K562 (cell line): ENCODE measurements at regions not wholly inside any gene's neighbourhood (a gene's known extent, or its start where the extent isn't known, plus 50 kb on each side); places are given as distances from the start of the nearest gene placed in this dataset.

Source experiments
- ATAC-seq: fragments of 200-7000 bp; cut with Tn5 transposase; 3 replicates; pipeline ENCODE4 v1.9.1; 2020; ENCODE audit warnings: moderate library complexity
- BruUV-seq: library from RNA; stranded (reverse); fragments of 400-500 nt; replicated peaks from 2 replicates; lab custom pipeline; 2021; lab: Mats Ljungman, UMichigan
- CTCF ChIA-PET: fragments of 300-600 bp; formaldehyde crosslinking; extraction: SDS; loops from one replicate; lab custom pipeline; 2021; ENCODE audit warnings: low intra/inter-chr PET ratio; lab: Yijun Ruan, JAX
- POLR2A ChIA-PET: fragments of 300-600, 350-650 bp; sonication (Branson Sonifier 250); formaldehyde crosslinking; extraction: SDS; loops from one replicate; lab custom pipeline; 2021; ENCODE audit warnings: antibody characterized with exemption, inconsistent platforms; lab: Yijun Ruan, JAX
- DNase-seq, 4 experiments: peaks; one replicate each; pipeline versions ENCODE4 v3.0.0 to v3.0.0-alpha.2; 2011 to 2018; ENCODE audit warnings: low spot score in 3 of 4, mixed read lengths in 3 of 4; ENCODE audit errors: extremely low read depth in 1 of 4
- FAIRE-seq: peaks from 2 replicates; lab custom pipeline; 2011; peaks lifted over from hg19 to GRCh38; lab: Jason Lieb, UNC
- H2AFZ ChIP-seq: 2 replicates; pipeline ENCODE4 v1.6.0; 2011; ENCODE audit warnings: low read depth, low read length, control low read depth, inconsistent platforms
- H3K27ac ChIP-seq: fragments of 200-600 bp; 3 replicates; pipeline ENCODE4 v1.8.0; 2011; ENCODE audit warnings: low read depth, mild to moderate bottlenecking, control low read depth, inconsistent platforms, low read length, moderate library complexity, mixed read lengths; ENCODE audit errors: extremely low read depth
- H3K27me3 ChIP-seq, 2 experiments: fragments of 300-600 bp in 1 of 2; 2 replicates in 1 of 2; 3 replicates in 1 of 2; pipeline versions ENCODE4 v1.6.0 to v1.8.0; 2011; ENCODE audit warnings: inconsistent platforms in 2 of 2, low read length in 2 of 2, mild to moderate bottlenecking in 1 of 2, mixed read lengths in 1 of 2, moderate library complexity in 1 of 2; ENCODE audit not compliant: control insufficient read depth in 2 of 2, insufficient read depth in 2 of 2
- H3K36me3 ChIP-seq: fragments of 300-600 bp; 3 replicates; pipeline ENCODE4 v1.8.0; 2011; ENCODE audit warnings: mild to moderate bottlenecking, low read length, inconsistent platforms; ENCODE audit not compliant: control insufficient read depth, insufficient read depth
- H3K4me1 ChIP-seq, 2 experiments: fragments of 200-600 bp in 1 of 2; replicated peaks in 1 of 2; 2 replicates in 1 of 2; 3 replicates in 1 of 2; pipeline versions ENCODE4 v1.5.1 to v1.8.0; 2011; ENCODE audit warnings: inconsistent platforms in 2 of 2, low read length in 2 of 2, mild to moderate bottlenecking in 1 of 2, mixed read lengths in 1 of 2, moderate library complexity in 1 of 2; ENCODE audit not compliant: control insufficient read depth in 2 of 2, insufficient read depth in 2 of 2
- H3K4me2 ChIP-seq: 2 replicates; pipeline ENCODE4 v1.6.1; 2011; ENCODE audit warnings: low read length, control low read depth, inconsistent platforms, mixed read lengths; ENCODE audit not compliant: insufficient read depth
- H3K4me3 ChIP-seq: fragments of 200-600 bp; sonication (generic), shearing (Covaris generic); 2 replicates; pipeline ENCODE4 v1.5.1; 2016; ENCODE audit warnings: control low read depth, inconsistent platforms
- H3K79me2 ChIP-seq: fragments of 200-600 bp; 3 replicates; pipeline ENCODE4 v1.8.0; 2011; ENCODE audit warnings: low read length, inconsistent platforms; ENCODE audit not compliant: control insufficient read depth, insufficient read depth
- H3K9ac ChIP-seq, 2 experiments: 2 replicates each; pipeline versions ENCODE4 v1.6.0 to v1.6.1; 2011; ENCODE audit warnings: low read depth in 2 of 2, low read length in 2 of 2, control low read depth in 1 of 2, inconsistent platforms in 1 of 2, mild to moderate bottlenecking in 1 of 2, mixed read lengths in 1 of 2; ENCODE audit not compliant: insufficient read depth in 1 of 2
- H3K9me1 ChIP-seq: one replicate; pipeline ENCODE4 v1.6.0; 2011; ENCODE audit warnings: inconsistent platforms, mild to moderate bottlenecking, low read length, moderate library complexity; ENCODE audit not compliant: control insufficient read depth, insufficient read depth
- H3K9me3 ChIP-seq: replicated peaks from 2 replicates; pipeline ENCODE4 v1.5.1; 2011; ENCODE audit warnings: low read depth, low read length, inconsistent platforms; ENCODE audit not compliant: control insufficient read depth, insufficient read depth
- H4K20me1 ChIP-seq: replicated peaks from 2 replicates; pipeline ENCODE4 v1.6.1; 2011; ENCODE audit warnings: low read length, inconsistent platforms, mixed read lengths; ENCODE audit not compliant: control insufficient read depth, insufficient read depth
- CHD1 ChIP-seq: fragments of 200-600 bp; sonication (generic); IDR thresholded peaks from one replicate; pipeline ENCODE4 v1.6.1; 2012; ENCODE audit warnings: mild to moderate bottlenecking, moderate library complexity, low read length, inconsistent platforms
- CREB1 ChIP-seq, 2 experiments: sonication (generic) in 1 of 2; formaldehyde crosslinking in 1 of 2; IDR thresholded peaks; 2 replicates each; pipeline versions ENCODE4 v1.6.1 to v1.8.0; 2012 to 2022; ENCODE audit warnings: inconsistent platforms in 1 of 2, mild to moderate bottlenecking in 1 of 2, missing genetic modification reagents in 1 of 2, moderate library complexity in 1 of 2
- DIDO1 ChIP-seq: fragments of 450-650 bp; IDR thresholded peaks from 2 replicates; pipeline ENCODE4 v1.6.1; 2016; ENCODE audit warnings: low read depth, missing biosample characterization, missing genetic modification characterization
- EHMT2 ChIP-seq: fragments of 450-650 bp; IDR thresholded peaks from 2 replicates; pipeline ENCODE4 v1.6.1; 2018; ENCODE audit warnings: antibody characterized with exemption
- FOXJ2 ChIP-seq: fragments of 200-800 bp; sonication (Bioruptor generic); IDR thresholded peaks from 2 replicates; pipeline ENCODE4 v1.6.1; 2016; ENCODE audit warnings: missing genetic modification characterization, missing compliant biosample characterization
- KHSRP ChIP-seq: fragments of 450-650 bp; IDR thresholded peaks from 2 replicates; pipeline ENCODE4 v1.6.1; 2017
- MBD2 ChIP-seq: sonication (generic); IDR thresholded peaks from 2 replicates; pipeline ENCODE4 v1.6.1; 2016; ENCODE audit warnings: low read depth, borderline replicate concordance
- OTX1 ChIP-seq: fragments of 450-650 bp; formaldehyde crosslinking; IDR thresholded peaks from 2 replicates; pipeline ENCODE4 v1.4.0; 2022; ENCODE audit warnings: mild to moderate bottlenecking
- PHF20 ChIP-seq: fragments of 450-650 bp; IDR thresholded peaks from 2 replicates; pipeline ENCODE4 v1.6.1; 2018; ENCODE audit not compliant: partially characterized antibody
- POLR2B ChIP-seq: fragments of 450-650 bp; IDR thresholded peaks from 2 replicates; pipeline ENCODE4 v1.6.1; 2018; ENCODE audit warnings: low read depth; ENCODE audit not compliant: partially characterized antibody
- RFX1 ChIP-seq: fragments of 450-650 bp; IDR thresholded peaks from 2 replicates; pipeline ENCODE4 v1.6.1; 2016; ENCODE audit warnings: mild to moderate bottlenecking, moderate library complexity
- TAF15 ChIP-seq: fragments of 200-400 bp; formaldehyde crosslinking; IDR thresholded peaks from 2 replicates; pipeline ENCODE4 v1.6.1; 2017; ENCODE audit warnings: mild to moderate bottlenecking, low read depth, low read length, moderate library complexity
- TBP ChIP-seq: optimal IDR thresholded peaks from 2 replicates; pipeline ENCODE3; 2011; ENCODE audit warnings: low read depth, low read length, improper control_type of control experiment
- ZNF134 ChIP-seq: fragments of 250-450 bp; sonication (Bioruptor Pico); conservative IDR thresholded peaks from 2 replicates; pipeline ENCODE4 v1.4.0; 2020
- WGBS: fragments of 100-300 bp; shearing (Covaris generic); methylation state at CpG from one replicate; pipeline ENCODE4 v1.1.6; 2016; ENCODE audit warnings: low coverage, mixed read lengths; ENCODE audit not compliant: insufficient coverage; ENCODE audit errors: missing lambda C conversion rate; 5-methylcytosine and 5-hydroxymethylcytosine counted together
- in situ Hi-C: fragments of 300-500 bp; cut with MboI; formaldehyde crosslinking; loops from 4 replicates; pipeline ENCODE4 v1.15.0; 2018; ENCODE audit warnings: inconsistent platforms, mixed read lengths
- intact Hi-C: fragments of 100-400 bp; cut with micrococcal nuclease; formaldehyde crosslinking; loops from 2 replicates; pipeline ENCODE4 v1.14.2; 2022
- TF ChIP-seq, protein P1 (sequence below): sonication (generic); formaldehyde crosslinking; IDR thresholded peaks from 2 replicates; pipeline ENCODE4 v1.8.0; 2022; ENCODE audit warnings: mild to moderate bottlenecking, missing genetic modification reagents

DNA sequence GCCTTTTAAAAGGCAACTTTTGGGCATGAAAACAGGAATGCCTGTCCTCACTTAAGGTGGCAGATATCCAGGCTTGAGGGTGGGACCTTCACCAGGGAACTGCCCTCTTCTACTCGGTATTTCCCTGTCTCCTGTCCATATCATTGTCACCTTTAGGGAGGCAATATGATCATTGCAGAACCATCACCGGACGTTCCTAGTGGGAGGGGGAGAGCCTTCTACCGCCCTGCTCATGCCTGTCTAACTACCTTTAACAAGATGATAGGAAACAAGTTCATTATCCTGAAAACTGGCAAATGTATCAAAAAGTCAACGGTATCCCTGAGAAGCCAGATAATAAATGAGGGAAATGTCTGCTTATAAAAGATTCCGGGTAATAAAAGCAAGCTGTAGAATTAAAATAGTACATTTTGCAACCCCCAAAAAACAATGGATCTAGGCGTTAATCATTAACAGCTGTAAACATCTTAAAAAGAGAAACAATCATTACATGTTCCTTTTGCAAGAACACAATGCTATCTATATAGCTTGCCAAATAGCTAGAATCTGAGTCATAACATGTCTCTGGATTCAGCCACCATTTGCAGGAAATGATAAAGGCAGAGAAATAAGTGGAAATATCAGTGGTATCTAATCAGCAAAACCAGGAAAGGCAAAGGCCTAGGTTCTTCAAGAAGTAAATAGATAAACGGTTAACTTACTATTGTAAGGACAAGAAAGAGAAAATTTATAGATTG, 852.9 kb upstream of the ADGRL4 start:
- CTCF ChIA-PET, result no interaction called here
- Histone ChIP-seq H3K4me3 (no peak overlapping the region), H2AFZ (no peak overlapping the region), H3K79me2 (no peaks in the 10 kb centered on the region), H3K27ac (no peak overlapping the region), H4K20me1 (no peaks in the 10 kb centered on the region), H3K4me2 (no peak overlapping the region), H3K9me3 (no peaks in the 10 kb centered on the region; the same call in 1 of the 2 replicates), H3K36me3 (no peaks in the 10 kb centered on the region), H3K9ac (no peak overlapping the region), H3K9me1 (no peaks in the 10 kb centered on the region), H3K4me1 (no peaks in the 10 kb centered on the region), H3K27me3 (no peaks in the 10 kb centered on the region)
- in situ Hi-C loops (no loop called here), intact Hi-C loops (no loop called here)
- under 1% methylated on average over 8 of the region's 8 CpGs for WGBS
- no peak for TF ChIP-seq TBP
- no peak for TF ChIP-seq MBD2
- no peak for TF ChIP-seq ZNF134 (CRISPR knock-in tag)
- TF ChIP-seq FOXJ2 (tag), result no peak
- TF ChIP-seq OTX1 (CRISPR knock-in tag), result no peak
- no peak for TF ChIP-seq TAF15
- TF ChIP-seq DIDO1 (tag), result no peak
- no peak for TF ChIP-seq POLR2B
- no peak for TF ChIP-seq KHSRP
- TF ChIP-seq PHF20, result no peak
- no peak for TF ChIP-seq CHD1
- TF ChIP-seq, protein P1, sequence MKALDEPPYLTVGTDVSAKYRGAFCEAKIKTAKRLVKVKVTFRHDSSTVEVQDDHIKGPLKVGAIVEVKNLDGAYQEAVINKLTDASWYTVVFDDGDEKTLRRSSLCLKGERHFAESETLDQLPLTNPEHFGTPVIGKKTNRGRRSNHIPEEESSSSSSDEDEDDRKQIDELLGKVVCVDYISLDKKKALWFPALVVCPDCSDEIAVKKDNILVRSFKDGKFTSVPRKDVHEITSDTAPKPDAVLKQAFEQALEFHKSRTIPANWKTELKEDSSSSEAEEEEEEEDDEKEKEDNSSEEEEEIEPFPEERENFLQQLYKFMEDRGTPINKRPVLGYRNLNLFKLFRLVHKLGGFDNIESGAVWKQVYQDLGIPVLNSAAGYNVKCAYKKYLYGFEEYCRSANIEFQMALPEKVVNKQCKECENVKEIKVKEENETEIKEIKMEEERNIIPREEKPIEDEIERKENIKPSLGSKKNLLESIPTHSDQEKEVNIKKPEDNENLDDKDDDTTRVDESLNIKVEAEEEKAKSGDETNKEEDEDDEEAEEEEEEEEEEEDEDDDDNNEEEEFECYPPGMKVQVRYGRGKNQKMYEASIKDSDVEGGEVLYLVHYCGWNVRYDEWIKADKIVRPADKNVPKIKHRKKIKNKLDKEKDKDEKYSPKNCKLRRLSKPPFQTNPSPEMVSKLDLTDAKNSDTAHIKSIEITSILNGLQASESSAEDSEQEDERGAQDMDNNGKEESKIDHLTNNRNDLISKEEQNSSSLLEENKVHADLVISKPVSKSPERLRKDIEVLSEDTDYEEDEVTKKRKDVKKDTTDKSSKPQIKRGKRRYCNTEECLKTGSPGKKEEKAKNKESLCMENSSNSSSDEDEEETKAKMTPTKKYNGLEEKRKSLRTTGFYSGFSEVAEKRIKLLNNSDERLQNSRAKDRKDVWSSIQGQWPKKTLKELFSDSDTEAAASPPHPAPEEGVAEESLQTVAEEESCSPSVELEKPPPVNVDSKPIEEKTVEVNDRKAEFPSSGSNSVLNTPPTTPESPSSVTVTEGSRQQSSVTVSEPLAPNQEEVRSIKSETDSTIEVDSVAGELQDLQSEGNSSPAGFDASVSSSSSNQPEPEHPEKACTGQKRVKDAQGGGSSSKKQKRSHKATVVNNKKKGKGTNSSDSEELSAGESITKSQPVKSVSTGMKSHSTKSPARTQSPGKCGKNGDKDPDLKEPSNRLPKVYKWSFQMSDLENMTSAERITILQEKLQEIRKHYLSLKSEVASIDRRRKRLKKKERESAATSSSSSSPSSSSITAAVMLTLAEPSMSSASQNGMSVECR (CRISPR knock-in tag), result no peak
- TF ChIP-seq EHMT2, result no peak
- TF ChIP-seq RFX1, result no peak
- no peak for TF ChIP-seq CREB1 (IDR thresholded peaks at IDR 0.05)
- no peak for TF ChIP-seq CREB1 (CRISPR knock-in tag; IDR thresholded peaks at IDR 0.05)
- DNase-seq (no peak), FAIRE-seq (no peak), ATAC-seq (no peak)
- POLR2A ChIA-PET, result no interaction called here
- BruUV-seq, result no TSS peak
